Panc1 (cell line): ENCODE measurements at regions not wholly inside any gene's neighbourhood (a gene's known extent, or its start where the extent isn't known, plus 50 kb on each side); places are given as distances from the start of the nearest gene placed in this dataset.

Experiments
- ATAC-seq: fragments of 200-7000 bp; cut with Tn5 transposase; 2 replicates; pipeline ENCODE4 v1.9.1; 2020; ENCODE audit warnings: mild to moderate bottlenecking, moderate library complexity
- BruUV-seq: library from RNA; stranded (reverse); fragments of 400-500 nt; replicated peaks from 2 replicates; lab custom pipeline; 2021; lab: Mats Ljungman, UMichigan
- CTCF ChIA-PET: fragments of 300-600 bp; sonication (Branson Sonifier 250); formaldehyde crosslinking; loops from one replicate; lab custom pipeline; 2022; ENCODE audit warnings: antibody characterized with exemption; lab: Charles Lee
- POLR2A ChIA-PET: fragments of 300-600 bp; sonication (Branson Sonifier 250); formaldehyde crosslinking; loops from one replicate; lab custom pipeline; 2022; ENCODE audit warnings: antibody characterized with exemption; lab: Charles Lee
- DNase-seq: peaks from one replicate; pipeline ENCODE4 v3.0.0-alpha.2; 2010; ENCODE audit warnings: low read depth, low spot score
- H3K27ac ChIP-seq: 2 replicates; pipeline ENCODE4 v1.5.1; 2011; ENCODE audit warnings: mild to moderate bottlenecking, low read length, inconsistent platforms
- H3K27me3 ChIP-seq: fragments of 200-500 bp; sonication (Bioruptor generic); 2 replicates; pipeline ENCODE4 v1.6.0; 2014; ENCODE audit warnings: low read length, inconsistent platforms; ENCODE audit not compliant: control insufficient read depth, insufficient read depth
- H3K36me3 ChIP-seq: fragments of 200-500 bp; sonication (Bioruptor generic); 2 replicates; pipeline ENCODE4 v1.5.1; 2014; ENCODE audit warnings: inconsistent platforms, mild to moderate bottlenecking, low read length, moderate library complexity; ENCODE audit not compliant: control insufficient read depth, insufficient read depth
- H3K4me1 ChIP-seq: 2 replicates; pipeline ENCODE4 v1.5.1; 2011; ENCODE audit warnings: inconsistent platforms, mild to moderate bottlenecking, low read length, moderate library complexity; ENCODE audit not compliant: control insufficient read depth, insufficient read depth
- H3K4me3 ChIP-seq, 2 experiments: 2 replicates each; pipeline ENCODE4 v1.5.1; 2011 to 2012; ENCODE audit warnings: low read depth in 2 of 2, low read length in 2 of 2, mild to moderate bottlenecking in 2 of 2, inconsistent platforms in 1 of 2, moderate library complexity in 1 of 2
- H3K9me3 ChIP-seq: fragments of 200-500 bp; sonication (Bioruptor generic); 2 replicates; pipeline ENCODE4 v1.5.1; 2014; ENCODE audit warnings: low read depth, mild to moderate bottlenecking, inconsistent platforms, low read length, moderate library complexity; ENCODE audit not compliant: control insufficient read depth, insufficient read depth
- POLR2AphosphoS5 ChIP-seq: IDR thresholded peaks from 2 replicates; pipeline ENCODE4 v1.6.1; 2012; ENCODE audit warnings: mild to moderate bottlenecking, low read depth, low read length, moderate library complexity
- SIN3A ChIP-seq: IDR thresholded peaks from 2 replicates; pipeline ENCODE4 v1.6.1; 2012; ENCODE audit warnings: low read depth, mild to moderate bottlenecking, low read length, moderate library complexity, borderline replicate concordance; ENCODE audit not compliant: insufficient read depth
- TCF7L2 ChIP-seq: IDR thresholded peaks from 2 replicates; pipeline ENCODE4 v1.6.1; 2011; ENCODE audit warnings: mild to moderate bottlenecking, low read depth, low read length, inconsistent platforms
- in situ Hi-C: cut with HindIII; loops from 2 replicates; pipeline ENCODE4 v1.10.0; 2016; ENCODE audit warnings: low sequenced_read_pairs, low pct_unique_long_range_greater_than_20kb
- intact Hi-C: fragments of 100-400 bp; cut with micrococcal nuclease; formaldehyde crosslinking; loops from one replicate; pipeline ENCODE4 v1.10.0; 2022; ENCODE audit not compliant: unreplicated experiment
- TF ChIP-seq, protein P1 (sequence below): fragments of 450-650 bp; IDR thresholded peaks from 2 replicates; pipeline ENCODE4 v1.5.1; 2017; ENCODE audit warnings: mild to moderate bottlenecking
- TF ChIP-seq, protein P2 (sequence below), 2 experiments: IDR thresholded peaks; 2 replicates each; pipeline ENCODE4 v1.6.1; 2011 to 2012; ENCODE audit warnings: low read depth in 2 of 2, control low read depth in 1 of 2, low read length in 1 of 2, mild to moderate bottlenecking in 1 of 2, moderate library complexity in 1 of 2; ENCODE audit not compliant: insufficient read depth in 1 of 2

DNA sequence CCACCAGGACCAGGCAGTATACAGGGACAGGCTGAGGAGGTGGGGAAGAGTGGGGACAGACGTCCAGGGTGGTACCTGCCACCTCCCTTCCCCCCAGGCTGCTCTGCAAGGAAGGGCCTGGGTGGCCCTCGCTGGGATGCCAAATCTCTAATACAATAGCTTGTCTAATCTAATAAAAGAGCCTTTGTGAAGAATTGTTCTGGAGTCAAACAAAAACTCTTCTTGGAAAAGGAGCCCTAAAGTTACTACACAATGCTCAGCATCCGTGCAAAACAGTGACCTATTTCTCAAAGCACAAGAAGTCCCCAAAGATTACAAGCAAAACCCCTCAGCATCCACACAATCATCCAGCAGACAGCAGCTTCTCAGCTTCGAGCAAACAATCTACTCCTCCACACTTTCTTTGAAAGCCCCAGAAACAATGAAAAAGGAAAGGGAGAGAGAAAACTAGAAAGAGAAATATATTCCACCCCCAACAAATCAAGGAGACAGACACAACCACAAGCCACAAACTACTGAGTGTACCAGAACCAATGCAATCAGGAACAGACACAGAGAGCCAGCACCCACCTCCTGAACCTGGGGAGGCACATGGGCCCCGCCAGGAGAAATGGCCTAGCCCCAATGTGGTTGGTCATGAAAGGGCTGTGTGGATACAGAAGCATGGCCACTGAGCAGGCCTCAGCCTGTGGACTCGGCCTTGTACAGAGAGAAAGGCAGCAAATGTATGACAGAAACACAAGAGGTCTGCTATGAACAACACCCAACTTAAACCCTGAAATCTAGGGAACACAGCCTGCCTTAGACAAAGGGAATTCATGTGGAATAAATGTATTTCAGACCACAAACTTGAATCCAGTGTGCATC lies 177.1 kb upstream of the CHRNA7 start:
- Histone ChIP-seq H3K4me1 (no peaks in the 10 kb centered on the region), H3K9me3 (no peaks in the 10 kb centered on the region), H3K27me3 (no peaks in the 10 kb centered on the region), H3K36me3 (no peaks in the 10 kb centered on the region), H3K27ac (no peak overlapping the region), H3K4me3 (no peak overlapping the region)
- TF ChIP-seq, protein P1, sequence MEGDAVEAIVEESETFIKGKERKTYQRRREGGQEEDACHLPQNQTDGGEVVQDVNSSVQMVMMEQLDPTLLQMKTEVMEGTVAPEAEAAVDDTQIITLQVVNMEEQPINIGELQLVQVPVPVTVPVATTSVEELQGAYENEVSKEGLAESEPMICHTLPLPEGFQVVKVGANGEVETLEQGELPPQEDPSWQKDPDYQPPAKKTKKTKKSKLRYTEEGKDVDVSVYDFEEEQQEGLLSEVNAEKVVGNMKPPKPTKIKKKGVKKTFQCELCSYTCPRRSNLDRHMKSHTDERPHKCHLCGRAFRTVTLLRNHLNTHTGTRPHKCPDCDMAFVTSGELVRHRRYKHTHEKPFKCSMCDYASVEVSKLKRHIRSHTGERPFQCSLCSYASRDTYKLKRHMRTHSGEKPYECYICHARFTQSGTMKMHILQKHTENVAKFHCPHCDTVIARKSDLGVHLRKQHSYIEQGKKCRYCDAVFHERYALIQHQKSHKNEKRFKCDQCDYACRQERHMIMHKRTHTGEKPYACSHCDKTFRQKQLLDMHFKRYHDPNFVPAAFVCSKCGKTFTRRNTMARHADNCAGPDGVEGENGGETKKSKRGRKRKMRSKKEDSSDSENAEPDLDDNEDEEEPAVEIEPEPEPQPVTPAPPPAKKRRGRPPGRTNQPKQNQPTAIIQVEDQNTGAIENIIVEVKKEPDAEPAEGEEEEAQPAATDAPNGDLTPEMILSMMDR: no peak
- TF ChIP-seq POLR2AphosphoS5 (no peak), SIN3A (no peak), TCF7L2 (no peak)
- TF ChIP-seq, protein P2, sequence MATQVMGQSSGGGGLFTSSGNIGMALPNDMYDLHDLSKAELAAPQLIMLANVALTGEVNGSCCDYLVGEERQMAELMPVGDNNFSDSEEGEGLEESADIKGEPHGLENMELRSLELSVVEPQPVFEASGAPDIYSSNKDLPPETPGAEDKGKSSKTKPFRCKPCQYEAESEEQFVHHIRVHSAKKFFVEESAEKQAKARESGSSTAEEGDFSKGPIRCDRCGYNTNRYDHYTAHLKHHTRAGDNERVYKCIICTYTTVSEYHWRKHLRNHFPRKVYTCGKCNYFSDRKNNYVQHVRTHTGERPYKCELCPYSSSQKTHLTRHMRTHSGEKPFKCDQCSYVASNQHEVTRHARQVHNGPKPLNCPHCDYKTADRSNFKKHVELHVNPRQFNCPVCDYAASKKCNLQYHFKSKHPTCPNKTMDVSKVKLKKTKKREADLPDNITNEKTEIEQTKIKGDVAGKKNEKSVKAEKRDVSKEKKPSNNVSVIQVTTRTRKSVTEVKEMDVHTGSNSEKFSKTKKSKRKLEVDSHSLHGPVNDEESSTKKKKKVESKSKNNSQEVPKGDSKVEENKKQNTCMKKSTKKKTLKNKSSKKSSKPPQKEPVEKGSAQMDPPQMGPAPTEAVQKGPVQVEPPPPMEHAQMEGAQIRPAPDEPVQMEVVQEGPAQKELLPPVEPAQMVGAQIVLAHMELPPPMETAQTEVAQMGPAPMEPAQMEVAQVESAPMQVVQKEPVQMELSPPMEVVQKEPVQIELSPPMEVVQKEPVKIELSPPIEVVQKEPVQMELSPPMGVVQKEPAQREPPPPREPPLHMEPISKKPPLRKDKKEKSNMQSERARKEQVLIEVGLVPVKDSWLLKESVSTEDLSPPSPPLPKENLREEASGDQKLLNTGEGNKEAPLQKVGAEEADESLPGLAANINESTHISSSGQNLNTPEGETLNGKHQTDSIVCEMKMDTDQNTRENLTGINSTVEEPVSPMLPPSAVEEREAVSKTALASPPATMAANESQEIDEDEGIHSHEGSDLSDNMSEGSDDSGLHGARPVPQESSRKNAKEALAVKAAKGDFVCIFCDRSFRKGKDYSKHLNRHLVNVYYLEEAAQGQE (IDR thresholded peaks at IDR 0.05; ENCODE audit: insufficient read depth in 1 of 2, low read depth in 2 of 2, low read length in 1 of 2): no peak
- CTCF ChIA-PET: no interaction called here
- ATAC-seq (no peak), DNase-seq (no peak)
- in situ Hi-C loops (no loop called here), intact Hi-C loops (no loop called here)
- no TSS peak for BruUV-seq
- POLR2A ChIA-PET: no interaction called here

DNA sequence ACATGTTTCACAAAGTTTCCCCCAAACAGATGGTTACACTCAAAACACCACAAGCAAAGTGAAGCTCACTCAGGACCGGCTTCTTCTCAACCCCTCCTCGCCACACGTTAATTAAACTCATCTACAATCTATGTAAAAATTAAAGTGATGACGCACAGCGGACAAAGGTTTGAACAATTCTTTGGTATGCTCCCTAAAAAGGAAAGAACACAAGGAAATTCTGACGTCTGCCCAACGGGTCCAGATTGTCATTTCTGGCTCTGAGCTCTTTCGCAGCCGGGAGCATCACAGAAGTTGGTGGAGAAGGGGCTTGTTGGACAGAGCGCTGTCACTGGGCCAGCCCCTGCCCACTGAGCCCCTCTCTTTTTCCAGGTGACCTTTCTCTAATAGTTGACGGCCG lies 173.7 kb upstream of the CHRNA7 start:
- no peak for TF ChIP-seq POLR2AphosphoS5
- TF ChIP-seq, protein P2 (IDR thresholded peaks at IDR 0.05; ENCODE audit: insufficient read depth in 1 of 2, low read depth in 2 of 2, low read length in 1 of 2): no peak
- TF ChIP-seq TCF7L2: no peak
- TF ChIP-seq SIN3A: no peak
- TF ChIP-seq, protein P1: no peak
- no TSS peak for BruUV-seq
- ChIA-PET POLR2A (no interaction called here), CTCF (no interaction called here)
- Histone ChIP-seq H3K9me3 (no peaks in the 10 kb centered on the region), H3K36me3 (no peaks in the 10 kb centered on the region), H3K4me3 (no peak overlapping the region), H3K4me1 (no peaks in the 10 kb centered on the region), H3K27me3 (no peaks in the 10 kb centered on the region), H3K27ac (no peak overlapping the region)
- ATAC-seq (no peak), DNase-seq (no peak)
- in situ Hi-C loops: no loop called here
- intact Hi-C loops: no loop called here
